ENCODE measurements at regions not wholly inside any gene's neighbourhood (a gene's known extent, or its start where the extent isn't known, plus 50 kb on each side); places are given as distances from the start of the nearest gene placed in this dataset.

GRCh38 chr2:71791061-71791450 lies 337.7 kb downstream of the DYSF start:
- no peak for ATAC-seq
- Mint-ChIP-seq H3K4me1 (no peaks in the 10 kb centered on the region), H3K4me3 (no peak overlapping the region), H3K27ac (no peak overlapping the region), H3K27me3 (no peaks in the 10 kb centered on the region), H3K36me3 (ENCODE audit: low read depth) (no peaks in the 10 kb centered on the region)
- no peak for DNase-seq
- no peaks in the 10 kb centered on the region for H3K9me3 ChIP-seq (ENCODE audit: control insufficient read depth, low read length, poor library complexity, severe bottlenecking)

GRCh38 chr2:71790226-71791060 lies 337.1 kb downstream of the DYSF start:
- no peaks in the 10 kb centered on the region for H3K4me1 Mint-ChIP-seq
- no peaks in the 10 kb centered on the region for H3K9me3 ChIP-seq (ENCODE audit: control insufficient read depth, low read length, poor library complexity, severe bottlenecking)
- no peak overlapping the region for H3K4me3 Mint-ChIP-seq
- no peak for ATAC-seq
- no peaks in the 10 kb centered on the region for H3K36me3 Mint-ChIP-seq (ENCODE audit: low read depth)
- no peak for DNase-seq
- H3K27ac Mint-ChIP-seq = no peak overlapping the region
- no peaks in the 10 kb centered on the region for H3K27me3 Mint-ChIP-seq

GRCh38 chr2:71789556-71790204 lies 336.3 kb downstream of the DYSF start:
- DNase-seq = no peak
- H3K4me1 Mint-ChIP-seq = no peaks in the 10 kb centered on the region
- H3K27me3 Mint-ChIP-seq = peaks cover 5% of the 10 kb centered on the region
- H3K9me3 ChIP-seq (ENCODE audit: control insufficient read depth, low read length, poor library complexity, severe bottlenecking) = no peaks in the 10 kb centered on the region
- no peak overlapping the region for H3K27ac Mint-ChIP-seq
- H3K4me3 Mint-ChIP-seq = no peak overlapping the region
- ATAC-seq = no peak
- H3K36me3 Mint-ChIP-seq (ENCODE audit: low read depth) = no peaks in the 10 kb centered on the region

- Mint-ChIP-seq H3K4me3 (no peak overlapping the region), H3K36me3 (ENCODE audit: low read depth) (no peaks in the 10 kb centered on the region), H3K4me1 (no peaks in the 10 kb centered on the region), H3K27ac (no peak overlapping the region), H3K27me3 (peaks cover 8% of the 10 kb centered on the region)
- DNase-seq (no peak), ATAC-seq (no peak)
- H3K9me3 ChIP-seq (ENCODE audit: control insufficient read depth, low read length, poor library complexity, severe bottlenecking) = no peaks in the 10 kb centered on the region
Observed at GRCh38 chr2:71788601-71789240, 335.4 kb downstream of the DYSF start.

DNA sequence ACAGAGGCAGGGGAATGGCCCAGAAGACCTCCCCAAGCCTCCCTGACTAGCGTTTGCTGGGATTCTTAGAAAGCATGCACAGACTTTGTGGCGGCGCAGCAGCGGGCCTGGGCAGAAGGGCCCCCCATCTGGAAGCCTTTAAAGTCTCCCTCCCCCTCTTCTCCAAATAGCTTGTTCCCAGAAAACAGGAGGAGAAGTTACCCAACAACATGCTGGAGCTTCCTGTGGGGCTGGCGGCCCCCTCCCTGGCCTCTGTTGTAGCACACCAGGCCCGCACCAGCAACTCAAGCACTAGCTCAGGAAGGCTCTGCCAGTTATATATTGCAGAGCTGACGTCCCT lies 334.8 kb downstream of the DYSF start:
- DNase-seq (no peak), ATAC-seq (no peak)
- H3K36me3 Mint-ChIP-seq (ENCODE audit: low read depth) = no peaks in the 10 kb centered on the region
- no peak overlapping the region for H3K4me3 Mint-ChIP-seq
- no peaks in the 10 kb centered on the region for H3K9me3 ChIP-seq (ENCODE audit: control insufficient read depth, low read length, poor library complexity, severe bottlenecking)
- no peak overlapping the region for H3K27ac Mint-ChIP-seq
- peaks cover 9% of the 10 kb centered on the region for H3K27me3 Mint-ChIP-seq
- no peaks in the 10 kb centered on the region for H3K4me1 Mint-ChIP-seq

DNA sequence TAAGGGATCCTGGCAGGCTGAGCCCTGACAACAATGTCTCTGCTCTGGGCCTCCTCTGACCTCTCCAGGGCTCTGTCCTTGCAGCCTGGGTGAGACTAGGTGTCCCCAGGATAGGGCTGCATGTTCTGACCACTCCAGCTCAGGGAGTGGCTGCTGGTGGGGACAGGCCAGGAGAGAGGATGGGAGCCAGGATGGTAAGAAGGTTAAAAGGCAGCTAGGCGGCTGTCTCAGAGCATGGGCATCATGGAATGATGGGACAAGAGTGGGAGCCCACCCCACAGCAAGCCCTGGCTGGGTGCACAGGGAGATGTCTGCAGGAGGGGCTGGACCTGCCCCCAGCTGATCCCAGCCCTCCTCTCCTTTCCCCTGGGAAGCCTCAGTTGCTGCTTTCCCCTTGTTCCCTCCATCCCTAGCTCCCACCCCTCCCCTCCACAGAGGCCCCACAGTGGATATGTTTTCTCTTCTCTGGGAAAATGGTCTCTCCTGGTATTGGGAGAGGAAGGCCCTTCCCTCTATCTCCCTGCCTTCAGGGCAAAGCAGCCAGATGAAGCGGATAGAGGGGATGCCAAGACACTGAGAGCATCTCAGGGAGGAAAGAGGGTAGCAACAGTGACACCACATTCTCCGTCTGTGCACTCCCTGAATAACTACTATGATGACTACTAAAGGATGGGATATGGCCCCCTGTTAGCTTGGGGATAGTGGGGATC lies 334.3 kb downstream of the DYSF start:
- ATAC-seq = no peak
- DNase-seq = no peak
- Mint-ChIP-seq H3K36me3 (ENCODE audit: low read depth) (no peaks in the 10 kb centered on the region), H3K4me3 (no peak overlapping the region), H3K4me1 (no peaks in the 10 kb centered on the region), H3K27me3 (peaks cover 14% of the 10 kb centered on the region), H3K27ac (no peak overlapping the region)
- H3K9me3 ChIP-seq (ENCODE audit: control insufficient read depth, low read length, poor library complexity, severe bottlenecking) = no peaks in the 10 kb centered on the region

GRCh38 chr2:71787108-71787415 lies 333.7 kb downstream of the DYSF start:
- H3K9me3 ChIP-seq (ENCODE audit: control insufficient read depth, low read length, poor library complexity, severe bottlenecking) = no peaks in the 10 kb centered on the region
- Mint-ChIP-seq H3K4me1 (no peaks in the 10 kb centered on the region), H3K36me3 (ENCODE audit: low read depth) (no peaks in the 10 kb centered on the region), H3K27ac (no peak overlapping the region), H3K4me3 (no peak overlapping the region), H3K27me3 (peaks cover 14% of the 10 kb centered on the region)
- DNase-seq (no peak), ATAC-seq (no peak)

DNA sequence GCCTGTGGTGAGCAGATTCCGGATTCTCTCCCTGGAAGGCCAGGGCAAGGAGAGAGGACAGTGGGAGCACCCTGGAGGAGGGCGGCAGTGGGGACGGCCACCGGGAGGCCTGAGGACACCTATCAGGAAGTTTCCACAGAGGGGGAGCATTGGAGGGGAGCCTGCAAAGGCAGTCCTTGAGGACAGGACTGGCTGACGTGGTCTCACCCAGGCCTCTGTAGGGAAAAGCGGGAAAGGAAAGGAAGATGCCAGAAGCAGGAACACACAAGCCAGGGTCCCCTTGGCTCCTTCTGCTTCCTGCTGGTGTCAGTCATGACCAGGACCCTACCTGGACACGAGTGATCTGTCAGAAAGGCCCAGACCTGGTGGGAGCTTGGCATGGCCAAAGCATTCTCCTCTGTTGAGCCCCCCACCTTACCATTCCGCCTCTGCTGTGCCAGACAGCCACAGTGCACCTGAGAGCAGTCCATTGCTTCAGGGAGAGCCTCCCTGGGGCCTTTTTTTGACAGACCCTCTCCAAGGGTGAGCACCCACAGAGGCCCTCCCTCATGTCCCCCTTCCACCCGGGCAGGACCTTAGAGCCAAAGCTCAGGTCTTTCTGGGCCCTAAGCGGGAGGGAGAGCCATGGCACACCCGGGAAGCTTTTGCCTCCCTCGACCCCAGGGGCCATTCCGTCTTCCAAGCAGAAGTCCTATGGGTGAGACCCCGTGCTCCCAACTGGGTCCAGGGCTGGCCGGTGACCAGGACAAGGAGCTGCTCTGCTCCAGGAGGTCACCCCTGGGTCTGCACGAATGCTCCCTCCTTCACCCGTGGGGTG lies 333.1 kb downstream of the DYSF start:
- Mint-ChIP-seq H3K27ac (no peak overlapping the region), H3K4me1 (no peaks in the 10 kb centered on the region), H3K36me3 (ENCODE audit: low read depth) (no peaks in the 10 kb centered on the region), H3K27me3 (peaks cover 15% of the 10 kb centered on the region), H3K4me3 (no peak overlapping the region)
- ATAC-seq (no peak), DNase-seq (no peak)
- H3K9me3 ChIP-seq (ENCODE audit: control insufficient read depth, low read length, poor library complexity, severe bottlenecking) = no peaks in the 10 kb centered on the region

DNA sequence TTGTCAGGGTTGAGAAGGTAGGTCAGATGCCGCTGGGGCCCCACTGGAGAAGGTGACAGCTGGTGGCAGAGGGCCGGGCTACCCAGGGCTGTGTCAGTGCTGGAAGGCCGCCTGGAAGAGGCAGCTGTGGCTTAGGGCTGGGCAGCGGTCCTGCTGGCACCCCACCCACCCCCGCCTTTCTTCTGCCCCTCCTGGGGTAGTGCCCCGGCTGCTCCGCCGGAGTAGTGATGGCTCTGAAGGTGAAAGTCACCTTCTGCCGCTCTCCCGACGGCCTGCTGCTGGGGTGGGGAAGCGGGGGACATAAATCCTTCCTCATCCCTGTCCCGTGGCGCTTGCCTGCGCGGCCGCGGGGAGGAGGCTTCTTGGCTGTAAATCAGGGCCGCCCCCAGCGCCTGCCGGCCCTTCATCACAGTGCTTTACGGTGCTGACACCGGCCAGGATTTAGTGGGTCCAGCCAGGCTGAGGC lies 332.2 kb downstream of the DYSF start:
- H3K27ac Mint-ChIP-seq = no peak overlapping the region
- DNase-seq (no peak), ATAC-seq (no peak)
- H3K27me3 Mint-ChIP-seq = peaks cover 23% of the 10 kb centered on the region
- no peaks in the 10 kb centered on the region for H3K36me3 Mint-ChIP-seq (ENCODE audit: low read depth)
- no peaks in the 10 kb centered on the region for H3K9me3 ChIP-seq (ENCODE audit: control insufficient read depth, low read length, poor library complexity, severe bottlenecking)
- no peak overlapping the region for H3K4me3 Mint-ChIP-seq
- no peaks in the 10 kb centered on the region for H3K4me1 Mint-ChIP-seq

GRCh38 chr2:71784734-71785511 lies 331.6 kb downstream of the DYSF start:
- H3K27ac Mint-ChIP-seq = no peak overlapping the region
- ATAC-seq (no peak), DNase-seq (no peak)
- no peaks in the 10 kb centered on the region for H3K9me3 ChIP-seq (ENCODE audit: control insufficient read depth, low read length, poor library complexity, severe bottlenecking)
- H3K27me3 Mint-ChIP-seq = peaks cover 29% of the 10 kb centered on the region
- H3K4me1 Mint-ChIP-seq = no peaks in the 10 kb centered on the region
- H3K4me3 Mint-ChIP-seq = no peak overlapping the region
- no peaks in the 10 kb centered on the region for H3K36me3 Mint-ChIP-seq (ENCODE audit: low read depth)

DNA sequence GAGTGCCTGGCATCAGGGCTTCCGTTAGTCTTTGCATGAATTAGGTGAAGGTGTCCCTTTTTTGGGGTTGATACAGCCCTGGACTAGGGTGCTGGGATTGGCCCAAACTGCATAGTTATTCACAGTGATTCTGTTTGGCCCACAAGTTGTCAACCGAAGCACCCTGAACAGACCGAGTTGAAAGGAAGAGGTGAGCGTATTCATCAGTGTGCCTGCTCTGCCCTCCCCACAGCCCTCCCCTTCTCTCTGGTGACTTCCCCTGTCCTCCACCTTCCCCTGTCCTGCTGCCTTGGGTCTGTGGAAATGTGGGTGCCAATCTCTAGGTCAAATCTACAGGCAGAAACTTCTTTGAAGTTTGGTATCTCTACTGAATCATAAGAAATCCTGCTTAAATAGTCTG lies 330.5 kb downstream of the DYSF start:
- Mint-ChIP-seq H3K27me3 (peaks cover 40% of the 10 kb centered on the region), H3K4me1 (no peaks in the 10 kb centered on the region), H3K36me3 (ENCODE audit: low read depth) (no peaks in the 10 kb centered on the region), H3K4me3 (no peak overlapping the region), H3K27ac (no peak overlapping the region)
- H3K9me3 ChIP-seq (ENCODE audit: control insufficient read depth, low read length, poor library complexity, severe bottlenecking) = no peaks in the 10 kb centered on the region
- ATAC-seq (no peak), DNase-seq (no peak)

GRCh38 chr2:71783215-71783614 lies 329.9 kb downstream of the DYSF start:
- no peak for ATAC-seq
- no peak for DNase-seq
- Mint-ChIP-seq H3K4me3 (no peak overlapping the region), H3K27ac (no peak overlapping the region), H3K36me3 (ENCODE audit: low read depth) (no peaks in the 10 kb centered on the region), H3K27me3 (peaks cover 44% of the 10 kb centered on the region), H3K4me1 (no peaks in the 10 kb centered on the region)
- H3K9me3 ChIP-seq (ENCODE audit: control insufficient read depth, low read length, poor library complexity, severe bottlenecking) = no peaks in the 10 kb centered on the region
